Motor neuron (in vitro differentiated cells): ENCODE measurements at regions not wholly inside any gene's neighbourhood (a gene's known extent, or its start where the extent isn't known, plus 50 kb on each side); places are given as distances from the start of the nearest gene placed in this dataset.

ENCODE experiments used
- ATAC-seq, 8 experiments: fragments of 200-7000 bp; cut with Tn5 transposase; replicated peaks in 6 of 8; 2 replicates each; pipeline ENCODE4 v1.8.0; 2021; ENCODE audit warnings: mild to moderate bottlenecking in 8 of 8, moderate library complexity in 8 of 8
- H3K27ac ChIP-seq, 2 donors: fragments of 250-450 bp; sonication (Bioruptor Pico); 2 replicates each; pipeline ENCODE4 v1.9.0; 2021; ENCODE audit warnings: antibody characterized with exemption in 2 of 2, mild to moderate bottlenecking in 2 of 2, moderate library complexity in 1 of 2
- H3K4me1 ChIP-seq, 2 donors: fragments of 250-450 bp; sonication (Bioruptor Pico); replicated peaks in 1 of 2; 2 replicates each; pipeline ENCODE4 v1.6.1; 2021; ENCODE audit warnings: antibody characterized with exemption in 2 of 2, mild to moderate bottlenecking in 2 of 2, moderate library complexity in 1 of 2
- H3K4me3 ChIP-seq, 5 donors: fragments of 250-450 bp; sonication (Bioruptor Pico); 2 replicates each; pipeline ENCODE4 v1.9.0; 2021; ENCODE audit warnings: antibody characterized with exemption in 5 of 5, mild to moderate bottlenecking in 5 of 5, moderate library complexity in 4 of 5
- WGBS, 10 experiments: fragments of 450-650 bp; shearing (Covaris generic); methylation state at CpG; one replicate each; pipeline ENCODE4 v1.0.0; 2022; 5-methylcytosine and 5-hydroxymethylcytosine counted together
- in situ Hi-C, 9 experiments: fragments of 400-800 bp; cut with MboI; loops; one replicate each; pipeline ENCODE4 v1.15.0; 2021; ENCODE audit warnings: low sequenced_read_pairs in 9 of 9, low pct_unique_long_range_greater_than_20kb in 2 of 9; ENCODE audit not compliant: unreplicated experiment in 9 of 9

GRCh38 chr10:117944676-117945447 is 101.9 kb downstream of the RAB11FIP2 start:
- Histone ChIP-seq H3K4me3 (no peak overlapping the region), H3K4me1 (no peaks in the 10 kb centered on the region), H3K27ac (no peak overlapping the region)
- in situ Hi-C loops = no loop called here
- 43 to 94% (median 61%) methylated on average over 1 to 2 of the region's 2 CpGs; no CpG with 5 or more reads in 2 of the 10 experiments for WGBS, 10 experiments
- ATAC-seq = no peak

DNA sequence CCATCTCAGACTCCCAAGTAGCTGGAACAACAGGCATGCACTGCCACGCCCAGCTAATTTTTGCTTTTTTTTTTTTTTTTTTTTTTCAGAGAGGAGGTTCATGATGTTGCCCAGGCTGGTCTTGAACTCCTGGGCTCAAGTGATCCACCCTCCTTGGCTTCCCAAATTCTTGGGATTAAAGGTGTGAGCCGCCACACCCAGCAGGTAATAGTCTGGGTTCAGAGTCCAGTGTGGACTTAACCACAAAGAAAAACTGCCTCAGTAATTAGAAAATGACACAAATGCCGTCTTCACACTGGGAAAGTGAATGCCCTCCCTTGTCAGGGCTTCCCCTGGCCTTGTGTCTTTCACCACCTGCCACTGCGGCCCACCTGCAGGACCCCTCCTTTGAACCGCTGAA is 101.1 kb downstream of the RAB11FIP2 start:
- in situ Hi-C loops = no loop called here
- Histone ChIP-seq H3K27ac (no peak overlapping the region), H3K4me3 (no peak overlapping the region), H3K4me1 (no peaks in the 10 kb centered on the region)
- WGBS, 10 experiments = 56 to 100% (median 97%) methylated on average over 1 to 3 of the region's 5 CpGs; no CpG with 5 or more reads in 1 of the 10 experiments
- no peak for ATAC-seq

GRCh38 chr10:117946525-117947070 is 100.1 kb downstream of the RAB11FIP2 start:
- Histone ChIP-seq H3K27ac (no peak overlapping the region), H3K4me3 (no peak overlapping the region), H3K4me1 (no peaks in the 10 kb centered on the region)
- WGBS, 10 experiments = 40 to 96% (median 68%) methylated on average over 2 to 8 of the region's 8 CpGs
- no peak for ATAC-seq
- in situ Hi-C loops = no loop called here

GRCh38 chr10:117948493-117948892 is 98.2 kb downstream of the RAB11FIP2 start:
- Histone ChIP-seq H3K27ac (no peak overlapping the region), H3K4me3 (no peak overlapping the region), H3K4me1 (no peaks in the 10 kb centered on the region)
- in situ Hi-C loops = no loop called here
- WGBS, 10 experiments = 70 to 100% (median 91%) methylated on average over 1 to 3 of the region's 3 CpGs; no CpG with 5 or more reads in 1 of the 10 experiments
- no peak for ATAC-seq

DNA sequence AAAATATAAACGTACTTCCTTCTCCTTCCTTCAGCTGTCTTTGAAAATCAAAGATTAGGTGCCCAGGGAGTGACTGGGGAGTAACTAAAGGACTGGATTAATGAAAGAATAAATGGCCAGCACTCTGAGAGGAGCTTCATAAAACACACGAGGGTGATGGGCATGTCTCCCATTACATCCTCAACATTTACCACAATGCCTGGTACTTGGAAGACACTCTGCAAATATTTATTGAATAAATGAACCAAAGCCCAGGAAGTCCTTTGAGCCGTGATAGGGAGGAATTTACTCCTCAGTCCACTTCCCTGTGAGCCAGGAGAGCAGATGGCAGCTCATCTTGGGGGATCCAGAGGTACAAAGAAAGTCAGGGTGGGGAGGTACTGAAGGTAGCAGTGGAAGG is 96.3 kb downstream of the RAB11FIP2 start:
- no peak overlapping the region for H3K27ac ChIP-seq
- H3K4me1 ChIP-seq = no peaks in the 10 kb centered on the region
- in situ Hi-C loops = no loop called here
- ATAC-seq = peak in 1 of 8 experiments; percentile 19
- no peak overlapping the region for H3K4me3 ChIP-seq
- 0 to 64% (median 50%) methylated on average over 1 to 3 of the region's 3 CpGs; no CpG with 5 or more reads in 6 of the 10 experiments for WGBS, 10 experiments
